IPS-NIHi7 (cell line): ENCODE measurements at regions not wholly inside any gene's neighbourhood (a gene's known extent, or its start where the extent isn't known, plus 50 kb on each side); places are given as distances from the start of the nearest gene placed in this dataset.
A peak's percentile ranks its signal among the peaks of the same experiment; 100 is the strongest.
"Not testable (repeated sequence)": the region's sequence is repeated elsewhere in the genome, so short reads cannot be mapped to it uniquely, and the experiment has no call there.

Experiments used
- DNase-seq: peaks from one replicate; pipeline ENCODE4 v3.0.0; 2012; ENCODE audit warnings: mixed read lengths; ENCODE audit errors: extremely low spot score

DNA sequence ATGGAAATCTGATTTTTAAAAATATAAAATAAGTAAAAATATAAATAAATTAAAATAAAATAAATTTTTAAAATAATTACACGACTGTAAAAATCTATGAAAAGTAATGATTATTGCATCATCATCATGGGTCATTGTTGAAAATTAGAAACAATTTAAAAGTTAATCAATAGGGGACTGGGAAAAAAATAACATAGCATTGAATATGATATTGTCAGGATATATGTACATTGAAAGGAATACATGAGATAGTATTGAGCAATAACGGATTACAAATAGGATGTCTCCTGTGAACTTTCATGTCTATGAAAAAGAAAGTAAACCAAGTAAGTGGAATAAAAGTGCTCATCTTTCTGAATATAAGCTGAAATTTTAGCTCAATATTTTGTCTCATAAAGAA lies 566.8 kb upstream of the HTR2C start:
- DNase-seq: no peak

DNA sequence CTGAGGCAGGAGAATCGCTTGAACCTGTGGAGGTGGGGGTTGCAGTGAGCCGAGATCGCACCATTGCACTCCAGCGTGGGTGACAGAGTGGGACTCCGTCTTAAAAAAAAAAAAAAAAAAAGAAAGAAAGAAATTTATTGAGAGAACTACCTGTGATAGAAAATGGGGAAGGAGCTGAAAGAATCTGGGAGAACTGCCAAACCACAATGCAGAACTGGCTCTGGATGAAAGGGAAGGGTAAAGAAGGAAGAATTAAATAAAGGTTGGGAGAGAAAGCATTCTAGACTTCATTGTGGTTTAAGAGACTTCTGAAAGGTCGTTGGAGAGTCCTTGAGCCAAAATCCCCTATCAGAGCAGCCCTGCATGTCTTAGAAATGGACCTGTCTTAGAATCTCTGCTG lies 567.9 kb upstream of the HTR2C start:
- no peak for DNase-seq

DNA sequence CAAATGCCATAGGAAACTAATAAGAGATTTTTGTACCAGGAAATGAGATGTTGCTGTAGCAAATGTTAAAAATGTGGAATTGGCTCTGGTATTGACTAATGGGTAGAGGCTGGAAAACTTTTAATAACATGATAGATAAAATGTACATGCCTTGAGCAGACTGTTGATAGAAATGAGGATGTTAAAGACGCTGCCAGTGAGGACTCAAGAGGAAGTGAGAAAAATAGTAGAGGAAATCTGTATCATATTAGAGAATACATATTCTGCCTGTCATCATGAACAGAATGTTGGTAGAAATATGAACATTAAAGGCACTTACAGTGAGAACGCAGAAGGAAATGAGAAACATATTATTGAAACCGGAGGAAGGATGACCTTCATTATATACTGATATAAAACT lies 577.2 kb upstream of the HTR2C start:
- no peak for DNase-seq

DNA sequence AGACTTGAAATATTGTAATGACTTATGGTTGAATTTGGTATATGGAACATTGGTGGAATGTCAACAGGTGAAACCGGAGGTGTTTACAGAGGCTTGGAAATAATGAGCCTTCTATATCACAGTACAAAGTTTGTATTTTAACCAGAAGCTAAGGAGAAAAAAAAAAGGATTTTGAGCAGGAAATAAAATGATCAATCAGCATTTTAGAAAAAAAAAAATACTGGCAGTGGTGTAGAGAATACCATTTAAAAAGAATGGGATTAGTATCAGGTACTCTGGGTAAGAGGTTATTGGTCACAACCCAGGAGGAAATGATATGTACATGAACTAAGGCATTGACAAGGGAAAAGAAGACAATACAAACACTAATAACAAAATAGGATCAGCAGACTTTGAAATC lies 587.1 kb upstream of the HTR2C start:
- DNase-seq: no peak

DNA sequence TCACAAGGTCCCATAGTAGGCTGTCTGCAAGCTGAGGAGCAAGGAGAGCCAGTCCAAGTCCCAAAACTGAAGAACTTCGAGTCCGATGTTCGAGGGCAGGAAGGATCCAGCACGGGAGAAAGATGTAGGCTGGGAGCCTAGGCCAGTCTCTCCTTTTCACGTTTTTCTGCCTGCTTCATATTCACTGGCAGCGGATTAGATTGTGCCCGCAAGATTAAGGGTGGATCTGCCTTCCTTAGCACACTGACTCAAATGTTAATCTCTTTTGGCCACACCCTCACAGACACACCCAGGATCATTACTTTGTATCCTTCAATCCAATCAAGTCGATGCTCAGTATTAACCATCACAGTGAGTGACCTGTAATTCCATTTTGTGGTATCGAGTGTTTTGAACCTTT lies 592.2 kb upstream of the HTR2C start:
- DNase-seq: not testable (repeated sequence)

DNA sequence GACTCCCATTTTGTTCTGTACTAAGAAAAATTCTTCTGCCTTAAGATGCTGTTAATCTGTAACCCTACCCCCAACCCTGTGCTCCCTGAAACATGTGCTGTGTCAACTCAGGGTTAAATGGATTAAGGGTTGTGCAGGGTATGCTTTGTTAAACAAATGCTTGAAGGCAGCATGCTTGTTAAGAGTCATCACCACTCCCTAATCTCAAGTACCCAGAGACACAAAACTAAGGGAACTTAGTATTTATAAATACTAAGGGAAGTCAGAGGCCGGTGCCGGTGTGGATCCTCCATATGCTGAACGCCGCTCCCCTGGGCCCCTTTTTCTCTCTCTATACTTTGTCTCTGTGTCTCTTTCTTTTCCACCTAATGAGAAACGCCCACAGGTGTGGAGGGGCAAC lies 593.2 kb upstream of the HTR2C start:
- not testable (repeated sequence) for DNase-seq

DNA sequence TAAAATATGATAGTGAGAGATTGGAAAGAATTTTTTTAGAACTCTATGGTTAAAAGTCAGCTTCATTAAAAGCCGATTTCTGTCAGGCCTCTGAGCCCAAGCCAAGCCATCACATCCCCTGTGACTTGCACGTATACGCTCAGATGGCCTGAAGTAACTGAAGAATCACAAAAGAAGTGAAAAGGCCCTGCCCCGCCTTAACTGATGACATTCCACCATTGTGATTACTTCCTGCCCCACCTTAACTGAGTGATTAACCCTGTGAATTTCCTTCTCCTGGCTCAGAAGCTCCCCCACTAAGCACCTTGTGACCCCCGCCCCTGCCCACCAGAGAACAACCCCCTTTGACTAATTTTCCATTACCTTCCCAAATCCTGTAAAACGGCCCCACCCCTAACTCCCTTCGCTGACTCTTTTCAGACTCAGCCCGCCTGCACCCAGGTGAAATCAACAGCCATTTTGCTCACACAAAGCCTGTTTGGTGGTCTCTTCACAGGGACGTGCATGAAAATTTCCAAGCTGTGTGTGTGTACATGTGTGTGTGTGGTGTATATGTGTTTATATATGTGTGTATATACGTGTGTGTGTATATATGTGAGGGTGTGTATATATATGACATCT lies 595.5 kb upstream of the HTR2C start:
- not testable (repeated sequence) for DNase-seq

DNA sequence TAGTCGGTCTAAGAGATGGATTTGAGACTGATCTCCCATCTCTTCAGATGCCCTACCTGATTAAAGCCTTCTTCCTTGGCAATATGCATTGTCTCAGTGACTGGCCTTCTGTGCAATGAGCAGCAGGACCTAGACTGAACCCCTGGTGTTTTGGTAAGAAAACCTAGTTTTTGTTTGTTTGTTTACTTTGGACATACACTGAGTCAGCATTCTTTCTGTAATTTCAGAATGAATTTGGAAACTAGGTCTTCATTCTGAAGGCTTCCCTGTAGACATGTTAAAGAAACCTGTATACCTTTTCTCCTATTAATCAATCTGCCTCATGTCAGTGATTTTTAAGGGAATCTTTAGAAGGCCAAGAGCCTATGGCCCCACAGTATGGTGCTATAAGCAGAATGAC lies 597.5 kb upstream of the HTR2C start:
- DNase-seq: no peak

DNA sequence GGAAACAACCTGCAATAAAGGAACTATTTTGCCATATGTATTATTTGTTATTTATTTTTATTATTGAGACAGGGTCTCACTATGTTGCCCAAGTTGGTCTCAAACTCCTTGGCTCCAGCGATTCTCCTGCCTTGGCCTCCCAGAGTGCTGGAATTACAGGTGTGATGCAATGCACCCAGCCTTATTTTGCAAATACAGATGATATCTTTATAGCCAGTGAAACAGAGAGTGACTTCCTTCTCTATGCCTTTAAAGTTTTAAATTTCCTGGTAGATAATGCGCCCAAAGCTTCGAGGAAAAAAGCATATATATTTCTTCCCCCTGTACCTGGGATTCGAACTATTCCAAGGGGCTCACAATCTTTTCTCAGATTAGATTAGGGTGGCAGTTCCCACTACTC lies 601.1 kb upstream of the HTR2C start:
- no peak for DNase-seq

DNA sequence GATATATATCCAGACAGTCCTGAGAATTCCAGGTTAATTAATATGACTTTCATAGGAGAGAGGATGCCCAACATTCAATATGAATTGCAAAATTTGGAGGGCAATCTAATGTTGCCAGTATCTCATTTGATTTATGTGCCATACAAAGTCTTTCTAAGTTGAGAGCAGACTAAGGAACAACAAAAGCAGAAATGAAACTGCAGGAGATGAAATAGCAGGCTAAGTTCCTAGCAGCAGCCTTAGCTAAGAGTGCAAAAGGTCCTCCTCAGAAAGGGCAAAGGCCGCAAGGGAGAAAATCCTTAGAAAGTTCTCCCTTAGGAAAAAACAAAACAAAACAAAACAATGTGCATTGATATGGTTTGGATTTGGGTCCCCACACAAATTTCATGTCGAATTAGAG lies 602.9 kb upstream of the HTR2C start:
- DNase-seq: no peak

DNA sequence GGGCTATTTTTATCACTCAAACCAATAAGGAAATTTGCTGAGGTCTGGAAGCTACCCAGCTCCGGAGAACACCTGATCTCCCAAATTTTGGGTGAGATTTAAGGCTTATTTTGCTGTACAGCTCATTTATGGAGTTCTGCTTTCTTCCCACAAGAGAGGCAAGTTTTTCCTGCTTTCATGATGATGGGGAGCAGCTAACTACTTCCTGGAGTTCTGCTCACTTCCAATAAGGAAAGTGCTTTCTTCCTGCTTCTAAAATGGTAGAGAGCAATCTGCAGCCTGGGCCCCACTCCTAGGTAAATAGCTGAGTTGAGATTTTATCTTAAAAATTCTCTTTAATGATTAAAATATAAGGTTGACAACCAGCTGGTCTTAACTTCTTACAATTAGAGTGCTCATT lies 606.0 kb upstream of the HTR2C start:
- no peak for DNase-seq

DNA sequence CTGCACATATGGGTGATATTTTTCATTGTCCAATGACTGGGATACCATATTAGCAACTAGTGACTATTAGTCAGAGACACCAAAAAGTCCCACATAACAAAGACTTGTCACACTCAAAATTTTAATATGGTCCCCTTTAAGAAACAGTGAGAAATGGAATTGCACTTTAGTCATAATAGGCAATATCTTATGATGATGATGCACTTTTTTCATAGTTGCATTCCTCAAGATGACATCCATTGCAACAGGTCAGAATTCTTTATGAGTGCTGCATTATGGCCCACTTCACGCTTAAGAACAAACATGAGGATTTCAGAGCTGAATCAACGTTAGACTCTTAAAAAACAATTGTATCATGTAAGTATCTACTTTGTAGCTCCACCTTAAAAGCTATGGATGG lies 608.4 kb upstream of the HTR2C start:
- no peak for DNase-seq

DNA sequence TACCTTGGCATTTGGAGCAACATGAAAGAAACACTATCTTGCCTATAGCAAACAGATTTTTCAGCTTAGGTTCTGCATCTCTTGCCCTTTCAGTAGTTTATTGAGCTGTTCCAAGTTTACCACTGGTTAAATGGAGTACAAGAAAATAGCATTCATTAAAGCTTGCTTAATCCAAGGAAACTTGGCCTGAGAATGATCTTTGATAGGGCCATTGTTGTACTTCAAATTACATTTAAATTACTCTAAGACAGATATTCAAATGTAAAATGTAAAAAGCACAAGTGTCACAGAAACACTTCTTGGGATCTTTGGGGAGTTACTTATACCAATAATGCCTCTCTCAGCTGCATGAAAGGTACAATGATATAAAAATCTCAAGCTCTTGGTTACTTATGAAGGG lies 609.0 kb upstream of the HTR2C start:
- no peak for DNase-seq

DNA sequence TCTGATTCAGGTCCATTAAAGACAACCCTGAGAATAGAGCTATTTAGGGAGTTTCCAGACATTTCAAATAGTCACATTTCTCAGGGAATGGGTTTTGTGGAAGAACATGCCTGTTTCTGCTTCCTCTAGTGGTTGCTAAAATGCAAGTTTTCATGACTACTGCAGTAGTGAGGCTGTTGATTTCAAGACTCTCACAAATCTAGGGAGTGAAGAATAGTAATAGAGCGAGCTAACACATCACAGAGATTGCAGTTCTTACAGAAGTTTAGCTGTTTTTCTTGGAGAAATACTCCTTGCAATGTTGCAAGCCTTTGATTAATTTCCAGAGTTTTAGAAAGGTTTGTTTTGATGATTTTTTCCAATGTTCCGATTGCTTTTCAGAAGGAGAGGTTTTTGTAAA lies 610.2 kb upstream of the HTR2C start:
- DNase-seq: no peak

DNA sequence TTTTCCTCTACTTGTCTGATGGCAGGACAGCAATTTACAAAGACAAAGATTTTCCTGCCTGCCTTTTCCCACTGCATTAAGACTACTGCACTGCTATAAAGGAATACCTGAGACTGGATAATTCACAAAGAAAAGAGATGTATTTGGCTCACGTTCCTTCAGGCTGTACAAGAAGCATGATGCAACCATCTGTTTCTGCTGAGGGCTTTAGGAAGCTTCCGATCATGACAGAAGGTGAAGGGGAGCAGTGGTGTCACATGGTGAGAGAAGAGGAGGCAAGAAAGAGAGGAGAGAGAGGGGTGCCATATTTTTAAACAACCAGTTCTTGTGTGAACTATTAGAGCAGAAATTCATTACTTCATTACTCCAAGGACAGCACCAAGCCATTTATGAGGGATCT lies 617.1 kb upstream of the HTR2C start:
- DNase-seq: no peak

DNA sequence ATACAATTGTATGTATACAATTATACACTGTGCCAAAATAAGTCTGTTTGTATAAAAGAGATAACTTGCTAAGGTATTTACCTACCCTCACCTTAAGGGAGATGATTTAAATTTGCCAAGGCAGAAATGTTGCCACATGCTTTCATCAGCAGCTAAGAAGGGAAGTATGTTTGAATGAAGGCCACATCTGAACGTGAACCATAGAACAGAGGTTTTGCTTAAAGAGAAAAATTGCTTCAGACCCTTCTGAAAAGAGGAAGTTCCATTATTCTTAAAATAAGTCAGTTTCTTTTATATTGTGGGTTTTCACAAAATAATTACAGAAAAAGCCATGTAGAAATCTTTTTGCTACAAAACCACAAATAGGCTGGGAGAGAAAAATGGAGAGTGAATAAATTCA lies 621.5 kb upstream of the HTR2C start:
- DNase-seq: no peak

DNA sequence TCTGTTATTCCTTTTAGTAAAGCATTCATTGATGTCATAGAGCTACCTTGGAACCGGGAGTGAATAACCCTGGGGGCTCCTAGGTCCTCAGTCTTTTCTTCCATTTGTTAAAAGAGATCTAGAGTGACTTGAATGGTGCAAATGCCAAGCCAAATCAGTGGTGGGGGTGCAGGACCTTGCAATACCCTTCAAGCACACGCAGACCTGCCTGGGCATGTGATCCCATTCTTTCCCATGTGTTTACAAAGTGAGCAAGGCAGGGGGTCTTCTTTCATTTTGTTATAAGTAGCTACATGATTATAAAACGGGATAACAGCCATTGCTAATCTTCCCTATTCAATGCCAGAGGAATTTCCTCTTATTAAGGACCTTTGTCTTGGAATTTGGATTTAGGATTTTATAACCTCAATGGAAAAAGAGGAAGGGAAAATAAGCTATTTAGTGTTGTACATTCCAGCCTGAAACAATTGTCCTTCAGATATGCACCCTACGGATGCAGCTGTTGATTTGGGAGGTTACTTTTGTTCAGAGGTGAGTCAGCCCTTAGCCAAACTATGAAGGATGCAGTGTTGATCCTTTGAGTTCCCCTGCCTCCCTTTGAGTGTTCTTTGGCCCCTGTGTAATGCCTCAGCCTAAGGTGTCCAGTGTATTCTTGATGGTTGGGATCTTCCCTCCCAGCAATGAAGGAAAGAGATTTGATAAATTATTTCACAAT lies 623.8 kb upstream of the HTR2C start:
- peak; percentile 31 for DNase-seq

DNA sequence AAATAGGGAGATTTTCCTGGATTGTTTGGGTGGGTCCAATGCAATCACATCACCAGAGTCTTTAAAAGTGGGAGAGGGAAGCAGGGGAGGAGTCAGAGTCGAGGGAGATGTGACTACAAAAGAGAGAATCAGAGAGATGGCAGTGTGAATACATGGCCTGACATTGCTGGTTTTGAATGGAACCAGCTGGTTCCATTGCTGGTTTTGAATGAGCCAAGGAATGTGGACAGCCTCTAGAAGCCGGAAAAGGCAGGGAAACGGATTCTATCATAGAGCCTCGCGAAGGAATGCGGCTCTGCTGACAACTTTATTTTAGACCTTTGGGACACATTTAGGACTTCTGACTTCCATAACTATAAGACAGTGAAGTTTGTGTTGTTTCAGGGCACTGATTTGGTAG lies 627.0 kb upstream of the HTR2C start:
- DNase-seq: no peak

DNA sequence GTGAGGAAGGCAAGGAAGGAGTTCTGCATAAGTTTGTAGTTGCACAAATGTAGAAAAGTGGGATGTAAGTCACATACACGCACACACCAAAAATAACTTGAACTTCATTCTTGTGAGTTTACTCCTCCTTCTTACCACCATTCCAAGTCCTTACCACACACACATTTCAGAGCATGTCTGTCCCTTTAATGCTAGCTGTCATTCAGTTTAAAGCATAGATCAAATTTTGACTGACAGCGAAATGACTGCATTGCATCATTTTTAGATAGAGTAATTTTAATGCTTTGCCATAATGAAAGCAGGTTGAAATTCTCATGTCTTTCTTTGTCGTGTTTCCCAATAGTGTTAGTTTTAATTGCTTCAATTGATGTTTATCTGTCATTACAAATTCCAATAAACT lies 629.6 kb upstream of the HTR2C start:
- DNase-seq: no peak

DNA sequence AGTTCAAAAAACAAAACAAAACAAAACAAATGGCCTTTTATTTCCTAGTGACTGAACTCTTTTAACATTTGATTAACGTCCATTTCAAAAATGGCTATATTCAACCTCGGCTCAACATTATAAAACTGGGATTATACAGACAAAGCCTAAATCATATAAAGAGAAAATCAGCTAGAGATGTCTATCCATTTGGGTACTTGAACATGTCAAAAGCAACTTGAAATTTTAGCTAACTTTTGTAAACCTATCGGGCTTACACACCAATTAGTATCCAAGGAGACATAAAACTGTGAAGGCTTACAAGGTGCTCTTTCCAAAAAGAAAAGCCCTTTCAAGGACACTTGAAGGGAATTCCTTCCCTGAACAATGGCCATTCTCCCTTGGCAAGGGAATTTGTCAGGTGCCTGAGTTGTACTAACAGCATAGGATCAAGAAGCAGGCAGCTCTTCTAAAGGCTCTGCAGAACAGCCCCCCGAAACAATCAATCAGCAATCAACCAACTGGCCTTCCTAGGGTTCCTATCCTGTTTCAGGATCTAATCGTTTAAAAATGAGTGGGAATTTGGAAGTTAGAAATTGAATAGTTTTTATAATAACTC lies 633.7 kb upstream of the HTR2C start:
- DNase-seq: no peak

DNA sequence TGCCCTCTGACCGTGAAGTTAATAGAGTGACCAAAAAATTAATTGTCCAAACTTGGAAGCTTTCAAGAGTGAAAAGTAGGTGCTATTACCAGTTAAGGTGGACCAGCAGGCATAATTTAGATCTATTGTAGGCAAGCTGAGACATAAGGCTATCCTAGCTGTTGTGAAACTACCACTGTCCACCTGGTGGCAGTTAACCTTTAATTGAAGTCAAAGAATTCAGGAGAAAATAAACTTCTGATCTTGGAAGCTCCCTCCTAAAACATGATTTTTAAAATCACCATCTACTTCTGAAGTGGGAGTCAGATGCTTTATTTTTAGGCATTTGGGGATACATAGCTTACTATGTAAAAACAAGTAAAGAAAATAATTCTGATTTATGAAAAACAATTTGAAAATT lies 636.3 kb upstream of the HTR2C start:
- DNase-seq: peak; percentile 51

DNA sequence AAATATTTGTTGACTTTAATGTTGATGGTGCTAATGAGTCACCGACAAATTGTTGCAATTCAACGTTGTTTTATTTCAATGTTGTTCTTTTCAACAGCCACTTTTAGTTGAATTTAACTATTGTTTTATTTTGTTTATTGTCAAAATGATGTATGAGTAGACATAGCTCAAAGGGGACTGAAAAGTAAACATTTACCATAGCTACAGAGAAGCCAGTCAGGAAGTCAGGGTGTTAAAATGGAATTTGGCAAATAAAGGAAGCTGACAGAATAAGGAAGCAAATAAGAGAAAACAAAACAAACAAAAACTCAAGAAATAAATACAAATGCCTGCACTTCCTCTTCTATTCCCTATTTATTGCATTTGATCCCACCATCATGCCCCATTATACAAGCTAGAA lies 648.4 kb upstream of the HTR2C start:
- DNase-seq: no peak

DNA sequence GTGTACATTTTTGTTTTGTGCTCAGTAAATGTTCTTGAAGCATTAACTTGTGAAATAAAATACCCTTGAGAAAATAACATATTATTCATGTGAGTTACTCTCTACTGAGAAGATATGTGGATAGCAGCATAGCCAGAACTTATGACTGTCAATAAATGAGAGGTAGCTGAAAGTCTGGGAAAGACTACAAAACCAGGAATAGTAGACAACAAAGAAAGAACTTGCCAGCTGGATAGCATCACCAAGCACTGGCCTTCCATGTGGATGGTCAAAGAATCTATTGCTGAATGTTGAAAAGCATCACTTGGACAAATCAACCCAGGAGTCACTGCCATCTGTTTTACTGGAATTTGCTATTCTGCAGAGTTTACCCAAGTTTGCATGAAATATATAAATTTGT lies 650.0 kb upstream of the HTR2C start:
- DNase-seq: no peak

DNA sequence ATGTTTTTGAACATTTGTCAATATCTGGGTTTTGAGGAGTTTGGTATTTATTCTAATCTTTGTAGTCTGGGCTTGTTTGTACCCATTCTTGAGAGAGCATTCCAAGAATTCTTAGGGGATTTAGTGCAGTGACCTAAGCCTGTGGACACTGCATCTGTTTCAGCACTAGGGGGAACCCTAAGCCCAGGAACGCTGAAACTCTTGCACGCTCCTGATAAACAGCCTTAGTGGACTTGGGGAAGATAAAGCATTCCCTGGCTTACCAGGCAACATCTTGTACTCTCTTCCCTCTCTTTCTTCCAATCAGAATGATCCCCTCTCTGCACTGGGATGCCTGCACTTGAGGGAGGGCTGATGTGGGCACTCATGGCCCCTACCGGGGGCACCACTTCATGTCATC lies 654.9 kb upstream of the HTR2C start:
- DNase-seq: peak; percentile 78
